GM12874 (cell line): ENCODE measurements at regions not wholly inside any gene's neighbourhood (a gene's known extent, or its start where the extent isn't known, plus 50 kb on each side); places are given as distances from the start of the nearest gene placed in this dataset.

ENCODE experiments used
- TF ChIP-seq, protein P1 (sequence below): IDR thresholded peaks from 2 replicates; pipeline ENCODE4 v1.5.1; 2011; ENCODE audit warnings: low read depth, mild to moderate bottlenecking, control low read depth, low read length, moderate library complexity; ENCODE audit not compliant: insufficient read depth

DNA sequence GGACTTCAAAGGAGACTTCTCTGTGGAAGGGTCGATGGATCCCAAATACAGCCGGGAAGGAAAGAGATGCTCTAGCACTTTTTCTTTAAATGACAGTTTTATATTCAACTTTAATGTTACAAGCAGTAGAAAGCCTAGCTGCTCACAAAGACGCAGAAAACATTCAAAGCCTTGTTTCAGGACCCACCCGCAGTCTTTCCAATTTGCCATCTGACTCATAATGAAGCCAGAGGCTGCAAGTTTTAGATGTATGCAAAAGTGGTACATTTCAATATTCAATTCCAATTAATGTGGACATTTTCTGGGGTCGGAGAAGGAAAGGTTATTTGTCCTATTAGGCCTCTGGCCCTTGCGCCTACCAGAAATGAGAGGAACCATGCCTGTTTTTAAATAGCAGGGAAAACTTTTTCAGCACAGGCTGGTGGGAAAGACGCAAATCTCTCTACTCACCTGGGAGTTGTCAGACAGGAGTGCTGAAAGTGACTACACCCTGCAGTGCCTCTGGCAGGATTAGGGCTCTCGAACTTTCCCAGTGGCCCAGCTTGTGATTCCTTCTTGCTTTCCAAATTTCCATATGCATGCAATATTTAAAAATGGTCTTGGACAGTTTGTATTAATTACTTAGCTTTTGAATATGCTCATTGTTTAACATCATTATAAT lies 117.4 kb upstream of the MBNL1 start:
- TF ChIP-seq, protein P1, sequence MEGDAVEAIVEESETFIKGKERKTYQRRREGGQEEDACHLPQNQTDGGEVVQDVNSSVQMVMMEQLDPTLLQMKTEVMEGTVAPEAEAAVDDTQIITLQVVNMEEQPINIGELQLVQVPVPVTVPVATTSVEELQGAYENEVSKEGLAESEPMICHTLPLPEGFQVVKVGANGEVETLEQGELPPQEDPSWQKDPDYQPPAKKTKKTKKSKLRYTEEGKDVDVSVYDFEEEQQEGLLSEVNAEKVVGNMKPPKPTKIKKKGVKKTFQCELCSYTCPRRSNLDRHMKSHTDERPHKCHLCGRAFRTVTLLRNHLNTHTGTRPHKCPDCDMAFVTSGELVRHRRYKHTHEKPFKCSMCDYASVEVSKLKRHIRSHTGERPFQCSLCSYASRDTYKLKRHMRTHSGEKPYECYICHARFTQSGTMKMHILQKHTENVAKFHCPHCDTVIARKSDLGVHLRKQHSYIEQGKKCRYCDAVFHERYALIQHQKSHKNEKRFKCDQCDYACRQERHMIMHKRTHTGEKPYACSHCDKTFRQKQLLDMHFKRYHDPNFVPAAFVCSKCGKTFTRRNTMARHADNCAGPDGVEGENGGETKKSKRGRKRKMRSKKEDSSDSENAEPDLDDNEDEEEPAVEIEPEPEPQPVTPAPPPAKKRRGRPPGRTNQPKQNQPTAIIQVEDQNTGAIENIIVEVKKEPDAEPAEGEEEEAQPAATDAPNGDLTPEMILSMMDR: no peak

DNA sequence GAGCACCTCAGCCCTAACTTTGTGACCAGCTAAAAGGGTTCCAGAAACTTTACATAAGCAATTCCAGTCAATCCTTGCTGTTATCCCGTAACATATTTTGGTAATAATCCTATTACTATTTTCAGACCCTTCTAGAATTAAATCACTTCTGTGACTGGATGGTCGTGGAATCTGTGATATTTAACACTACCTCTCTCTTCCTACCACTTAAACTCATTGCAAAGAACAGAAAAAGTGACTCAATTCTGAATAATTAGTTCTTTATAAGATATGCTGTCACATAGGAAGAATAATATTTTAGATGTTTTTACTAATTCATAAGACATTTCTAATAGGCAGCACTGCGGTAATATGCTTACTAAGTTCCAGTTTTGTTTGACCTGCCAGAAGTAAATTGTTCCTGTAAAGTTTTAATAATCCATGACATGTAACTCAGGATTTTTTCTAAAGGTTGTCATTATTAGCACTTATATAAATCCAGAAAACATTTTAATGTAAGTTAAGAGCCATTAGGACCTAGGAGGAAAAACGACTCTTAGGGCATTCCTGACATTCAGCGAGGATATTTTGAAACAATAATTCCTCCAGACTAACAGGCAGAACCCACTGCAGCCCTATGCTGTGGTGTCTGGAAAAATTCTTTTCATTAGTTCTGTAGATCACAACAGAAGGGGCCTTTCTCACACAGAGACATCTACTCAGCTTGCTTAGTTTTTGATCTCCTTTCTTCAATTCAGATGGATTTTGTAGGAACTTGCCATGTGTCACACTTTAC lies 113.3 kb upstream of the MBNL1 start:
- TF ChIP-seq, protein P1: no peak

DNA sequence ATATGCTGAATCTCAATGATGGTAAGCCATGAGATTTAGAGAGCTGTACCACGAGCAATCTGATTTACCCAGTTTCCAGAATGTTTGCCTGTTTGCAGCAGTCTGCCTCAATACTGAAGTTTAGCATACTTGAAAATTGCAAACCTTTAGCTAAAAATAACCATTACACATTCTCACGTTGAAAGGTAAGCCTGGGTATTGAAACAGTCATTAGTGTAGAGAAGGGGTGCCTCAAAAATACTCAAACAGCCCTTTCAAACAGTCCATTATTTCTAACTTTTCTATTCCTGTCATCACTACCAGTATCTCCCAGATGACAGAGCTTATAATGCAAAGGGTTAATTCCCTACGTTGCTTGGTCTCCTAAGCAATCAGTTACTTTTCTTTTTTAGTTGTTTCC lies 111.8 kb upstream of the MBNL1 start:
- TF ChIP-seq, protein P1: no peak

DNA sequence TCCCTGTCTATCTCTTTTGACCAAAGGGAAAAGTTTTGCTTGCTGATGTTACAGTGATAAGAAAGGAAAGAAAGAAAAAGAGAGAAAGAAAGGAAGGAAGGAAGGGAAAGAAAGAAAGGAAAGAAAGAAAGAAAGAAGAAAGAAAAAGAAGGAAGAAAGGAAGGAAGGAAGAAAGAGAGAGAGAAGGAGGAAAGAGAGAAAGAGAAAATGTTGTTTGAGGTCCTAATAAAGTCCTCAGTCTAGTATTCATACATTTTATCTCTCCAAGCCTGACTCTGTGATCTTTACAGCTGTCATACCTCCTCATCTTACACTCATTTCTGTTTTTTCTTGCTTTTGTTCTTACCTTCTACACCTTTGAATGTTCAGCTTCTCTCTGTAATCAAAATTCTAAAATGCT lies 111.4 kb upstream of the MBNL1 start:
- TF ChIP-seq, protein P1: no peak

DNA sequence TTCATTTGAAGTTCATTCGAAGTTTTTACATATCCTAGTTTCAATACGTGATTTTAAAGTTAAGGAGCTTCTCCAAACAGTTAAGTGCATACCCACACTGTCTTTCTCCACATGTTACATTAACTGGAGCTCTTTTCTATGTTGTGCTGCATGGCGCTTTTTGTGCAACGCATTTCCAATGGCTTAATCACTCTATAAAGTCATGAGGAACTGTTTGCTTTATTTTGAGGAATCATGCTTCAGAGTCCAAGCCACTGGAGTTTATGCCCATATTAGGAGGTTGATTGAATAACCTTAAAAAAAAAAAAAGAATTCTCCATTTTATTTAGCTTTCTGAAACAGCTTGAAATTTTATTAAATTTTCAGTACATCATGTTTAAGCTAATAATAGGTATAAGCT lies 109.4 kb upstream of the MBNL1 start:
- TF ChIP-seq, protein P1: no peak

DNA sequence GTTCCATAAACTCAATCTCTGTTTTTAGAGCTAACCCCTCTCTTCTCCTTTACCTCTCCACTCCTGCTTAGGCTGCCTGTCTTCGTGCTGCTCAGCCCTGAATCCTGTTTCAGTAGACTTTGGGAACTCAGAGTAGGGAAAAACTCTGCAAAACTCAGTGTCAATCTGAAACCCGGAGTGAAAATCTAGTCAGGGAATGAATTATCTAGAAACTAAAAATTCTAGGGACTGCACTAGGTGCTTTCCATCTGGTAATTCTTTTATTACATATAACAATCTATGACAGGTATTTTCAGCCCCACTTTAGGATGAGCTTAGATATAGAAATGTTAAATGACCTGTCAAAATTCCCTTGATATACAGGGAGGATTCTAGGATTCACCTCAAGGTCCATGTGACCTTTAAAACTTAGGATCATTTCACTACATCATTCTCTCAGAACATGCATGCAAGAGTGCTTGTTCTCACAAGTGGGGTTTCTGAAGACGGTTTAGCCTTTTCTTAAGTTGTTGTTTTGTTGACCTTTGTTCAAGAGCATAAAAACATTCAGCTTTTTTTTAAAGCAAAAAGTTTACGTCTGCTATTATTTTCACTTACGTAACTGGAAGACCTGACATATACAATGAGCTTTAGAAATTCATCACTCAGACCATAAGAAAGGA lies 108.2 kb upstream of the MBNL1 start:
- TF ChIP-seq, protein P1: no peak

DNA sequence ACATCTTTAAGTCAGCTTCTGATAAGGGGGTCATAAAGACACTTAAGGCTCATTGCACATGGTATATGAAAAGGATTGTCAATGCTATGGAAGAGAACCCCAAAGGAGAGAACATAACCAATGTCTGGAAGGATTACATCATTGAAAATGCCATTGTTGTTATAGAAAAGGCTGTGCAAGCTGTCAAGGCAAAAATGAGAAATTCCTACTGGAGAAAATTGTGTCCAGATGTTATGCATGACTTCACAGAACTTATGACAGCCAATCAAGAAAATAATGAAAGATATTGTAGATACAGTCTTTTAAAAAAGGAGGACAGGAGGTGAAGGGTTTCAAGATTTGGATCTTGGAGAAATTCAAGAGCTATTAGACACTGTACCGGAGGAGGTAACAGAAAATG lies 96.3 kb upstream of the MBNL1 start:
- TF ChIP-seq, protein P1: no peak
